RWPE2 (cell line): ENCODE measurements at regions not wholly inside any gene's neighbourhood (a gene's known extent, or its start where the extent isn't known, plus 50 kb on each side); places are given as distances from the start of the nearest gene placed in this dataset.

Experiments
- ATAC-seq: fragments of 200-7000 bp; cut with Tn5 transposase; 3 replicates; pipeline ENCODE4 v1.9.1; 2021; ENCODE audit warnings: low read depth
- DNase-seq: peaks from one replicate; pipeline ENCODE4 v3.0.0-alpha.2; 2020; ENCODE audit warnings: low spot score
- H3K27ac ChIP-seq: fragments of 450-650 bp; 2 replicates; pipeline ENCODE4 v1.5.1; 2017; ENCODE audit warnings: mild to moderate bottlenecking; ENCODE audit not compliant: poor library complexity, severe bottlenecking
- H3K27me3 ChIP-seq: fragments of 250-450 bp; sonication (Bioruptor Pico); 2 replicates; pipeline ENCODE4 v1.5.1; 2021; ENCODE audit warnings: mild to moderate bottlenecking, moderate library complexity; ENCODE audit not compliant: insufficient read depth, poor library complexity, severe bottlenecking
- H3K36me3 ChIP-seq: fragments of 250-450 bp; sonication (Bioruptor Pico); 2 replicates; pipeline ENCODE4 v1.5.1; 2020; ENCODE audit warnings: low read depth, mild to moderate bottlenecking, moderate library complexity
- H3K4me1 ChIP-seq: fragments of 250-450 bp; sonication (Bioruptor Pico); 2 replicates; pipeline ENCODE4 v1.5.1; 2021; ENCODE audit warnings: mild to moderate bottlenecking, moderate library complexity; ENCODE audit not compliant: insufficient read depth, poor library complexity, severe bottlenecking
- H3K4me3 ChIP-seq: fragments of 250-450 bp; sonication (Bioruptor Pico); 2 replicates; pipeline ENCODE4 v1.5.1; 2021; ENCODE audit warnings: mild to moderate bottlenecking, moderate library complexity; ENCODE audit not compliant: severe bottlenecking
- H3K9me3 ChIP-seq: fragments of 250-450 bp; sonication (Bioruptor Pico); 2 replicates; pipeline ENCODE4 v1.5.1; 2021; ENCODE audit warnings: mild to moderate bottlenecking, moderate library complexity; ENCODE audit not compliant: severe bottlenecking
- TF ChIP-seq, protein P1 (sequence below): fragments of 450-650 bp; IDR thresholded peaks from one replicate; pipeline ENCODE4 v1.5.1; 2017; ENCODE audit warnings: mild to moderate bottlenecking, moderate library complexity; ENCODE audit not compliant: poor library complexity, severe bottlenecking

DNA sequence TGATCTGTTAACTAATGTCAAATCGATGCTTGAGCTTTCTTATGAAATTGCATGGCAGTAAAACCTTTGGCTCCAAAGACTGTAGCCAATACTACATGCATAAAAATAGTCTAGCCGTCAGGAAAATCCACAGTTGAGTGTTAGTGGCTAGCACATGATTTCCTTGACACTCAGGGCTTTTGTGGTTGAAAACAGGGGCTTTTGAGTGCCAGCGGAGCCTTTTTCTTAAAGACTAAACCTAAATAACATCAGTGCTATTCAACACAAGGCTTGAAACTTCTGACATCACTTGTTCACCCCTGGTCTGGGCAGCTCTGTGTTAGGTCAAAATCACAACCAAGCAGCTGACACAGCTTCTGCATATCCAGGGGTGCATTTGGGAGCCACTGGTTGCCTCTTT is 124.2 kb upstream of the BMPER start:
- TF ChIP-seq, protein P1, sequence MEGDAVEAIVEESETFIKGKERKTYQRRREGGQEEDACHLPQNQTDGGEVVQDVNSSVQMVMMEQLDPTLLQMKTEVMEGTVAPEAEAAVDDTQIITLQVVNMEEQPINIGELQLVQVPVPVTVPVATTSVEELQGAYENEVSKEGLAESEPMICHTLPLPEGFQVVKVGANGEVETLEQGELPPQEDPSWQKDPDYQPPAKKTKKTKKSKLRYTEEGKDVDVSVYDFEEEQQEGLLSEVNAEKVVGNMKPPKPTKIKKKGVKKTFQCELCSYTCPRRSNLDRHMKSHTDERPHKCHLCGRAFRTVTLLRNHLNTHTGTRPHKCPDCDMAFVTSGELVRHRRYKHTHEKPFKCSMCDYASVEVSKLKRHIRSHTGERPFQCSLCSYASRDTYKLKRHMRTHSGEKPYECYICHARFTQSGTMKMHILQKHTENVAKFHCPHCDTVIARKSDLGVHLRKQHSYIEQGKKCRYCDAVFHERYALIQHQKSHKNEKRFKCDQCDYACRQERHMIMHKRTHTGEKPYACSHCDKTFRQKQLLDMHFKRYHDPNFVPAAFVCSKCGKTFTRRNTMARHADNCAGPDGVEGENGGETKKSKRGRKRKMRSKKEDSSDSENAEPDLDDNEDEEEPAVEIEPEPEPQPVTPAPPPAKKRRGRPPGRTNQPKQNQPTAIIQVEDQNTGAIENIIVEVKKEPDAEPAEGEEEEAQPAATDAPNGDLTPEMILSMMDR, result no peak
- DNase-seq (no peak), ATAC-seq (no peak)
- no peaks in the 10 kb centered on the region for H3K4me1 ChIP-seq
- no peaks in the 10 kb centered on the region for H3K9me3 ChIP-seq
- no peak overlapping the region for H3K4me3 ChIP-seq
- H3K36me3 ChIP-seq, result no peaks in the 10 kb centered on the region
- no peak overlapping the region for H3K27ac ChIP-seq
- no peaks in the 10 kb centered on the region for H3K27me3 ChIP-seq

DNA sequence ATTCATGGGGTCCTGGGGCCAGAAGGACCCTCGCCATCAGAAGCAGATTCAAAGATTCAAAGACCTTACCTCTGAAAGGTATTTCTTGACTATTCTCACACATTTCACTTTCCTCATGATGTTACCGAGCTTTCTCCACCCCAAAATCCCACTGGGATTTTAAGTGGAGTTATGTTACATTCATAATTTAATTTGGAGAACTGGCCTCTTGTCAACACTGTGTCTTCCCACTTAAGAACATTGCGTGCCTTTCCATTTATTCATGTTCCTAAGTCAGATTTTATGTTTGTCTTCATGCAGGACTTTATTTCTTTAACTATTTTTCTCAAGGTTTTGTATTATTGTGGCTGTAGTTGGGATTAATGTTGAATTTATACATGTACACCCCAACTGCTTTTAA is 123.5 kb upstream of the BMPER start:
- no peak for ATAC-seq
- TF ChIP-seq, protein P1, result no peak
- H3K4me1 ChIP-seq, result no peaks in the 10 kb centered on the region

DNA sequence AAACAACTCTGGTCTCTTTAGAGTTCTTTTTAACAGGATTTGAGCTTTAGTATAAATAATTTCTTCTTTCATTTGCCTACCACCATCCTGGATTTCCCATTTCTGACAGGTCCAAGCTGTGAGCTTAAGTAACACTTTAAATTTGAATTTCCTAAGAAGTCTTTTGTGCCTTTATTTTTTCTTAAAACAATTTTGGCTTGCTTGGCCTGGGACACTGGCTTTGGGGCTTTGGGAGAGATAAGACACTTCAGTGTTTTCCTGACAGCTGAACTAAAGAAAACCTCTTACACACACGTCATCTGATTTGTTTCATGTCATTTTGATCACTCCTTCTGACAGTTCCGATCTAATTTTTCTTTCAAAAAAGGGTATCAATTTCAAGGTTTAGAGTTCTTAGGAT is 121.3 kb upstream of the BMPER start:
- TF ChIP-seq, protein P1, result no peak
- H3K4me1 ChIP-seq, result no peaks in the 10 kb centered on the region
- H3K9me3 ChIP-seq, result no peaks in the 10 kb centered on the region
- ATAC-seq, result no peak
- DNase-seq, result no peak
- H3K27ac ChIP-seq, result no peak overlapping the region
- no peaks in the 10 kb centered on the region for H3K36me3 ChIP-seq
- no peaks in the 10 kb centered on the region for H3K27me3 ChIP-seq
- H3K4me3 ChIP-seq, result no peak overlapping the region

More for the DNA sequence above, 123.5 kb upstream of the BMPER start:
- no peaks in the 10 kb centered on the region for H3K36me3 ChIP-seq
- H3K9me3 ChIP-seq, result no peaks in the 10 kb centered on the region
- DNase-seq, result no peak
- H3K27ac ChIP-seq, result no peak overlapping the region
- no peak overlapping the region for H3K4me3 ChIP-seq
- no peaks in the 10 kb centered on the region for H3K27me3 ChIP-seq

DNA sequence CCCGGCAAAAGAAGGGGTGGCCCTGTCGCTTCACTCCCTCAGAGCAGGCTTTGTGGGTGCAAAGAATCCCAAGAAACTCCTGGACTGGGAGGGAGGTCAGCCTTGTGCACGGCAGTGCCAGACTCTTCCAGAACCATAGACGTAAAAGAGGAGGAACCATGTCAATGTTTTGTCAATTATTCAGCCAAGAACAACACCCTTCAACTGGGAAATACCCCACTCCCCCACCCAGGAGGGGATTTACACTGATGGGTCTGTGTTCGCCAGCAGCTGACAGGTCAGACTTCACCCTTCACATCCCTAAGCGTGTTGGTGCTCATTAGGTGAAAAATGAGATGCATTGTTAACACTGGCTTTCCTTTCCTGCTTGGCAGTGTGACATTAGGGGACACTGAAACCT is 116.8 kb upstream of the BMPER start:
- Histone ChIP-seq H3K36me3 (no peaks in the 10 kb centered on the region), H3K9me3 (no peaks in the 10 kb centered on the region), H3K27me3 (no peaks in the 10 kb centered on the region), H3K4me3 (no peak overlapping the region), H3K4me1 (no peaks in the 10 kb centered on the region), H3K27ac (no peak overlapping the region)
- ATAC-seq, result no peak
- TF ChIP-seq, protein P1, result no peak
- DNase-seq, result no peak

DNA sequence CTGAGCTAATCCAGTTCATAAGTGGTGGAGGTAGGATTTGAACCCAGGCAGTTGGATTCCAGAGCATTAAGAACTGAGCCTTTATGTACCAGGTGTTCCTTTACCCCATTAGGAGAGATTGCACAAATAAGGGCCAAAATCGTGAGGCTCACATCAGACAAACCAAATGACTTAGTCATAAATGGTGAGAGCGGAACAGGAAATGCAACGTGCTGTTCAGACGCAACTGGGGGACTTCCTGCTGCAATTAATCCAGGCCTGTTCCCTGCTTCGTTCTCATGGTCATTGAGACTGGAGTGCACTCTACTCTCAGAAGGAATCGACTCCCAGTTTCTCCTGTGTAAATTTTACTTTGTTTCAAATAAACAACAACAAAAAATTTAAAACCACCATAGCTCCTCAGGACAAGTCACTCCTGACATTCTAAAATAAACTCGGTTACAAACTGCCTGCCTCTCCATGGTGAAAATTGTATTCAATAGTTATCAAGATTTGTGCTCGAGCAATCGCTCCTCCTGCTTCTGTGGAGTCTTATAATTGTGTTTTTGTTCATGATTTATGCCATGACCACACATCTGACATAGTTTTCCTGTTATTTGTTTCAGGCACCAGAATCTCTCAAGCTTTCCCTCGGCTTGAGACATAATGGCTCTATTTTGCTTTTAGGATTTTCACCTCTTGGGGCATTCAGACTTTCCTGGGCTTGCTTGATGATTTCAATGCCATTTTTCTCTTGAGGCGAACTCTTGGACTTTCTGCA is 115.3 kb upstream of the BMPER start:
- Histone ChIP-seq H3K9me3 (no peaks in the 10 kb centered on the region), H3K4me1 (no peaks in the 10 kb centered on the region), H3K27ac (no peak overlapping the region), H3K36me3 (no peaks in the 10 kb centered on the region), H3K27me3 (no peaks in the 10 kb centered on the region), H3K4me3 (no peak overlapping the region)
- TF ChIP-seq, protein P1, result no peak
- DNase-seq (no peak), ATAC-seq (no peak)
